Mucosa of gallbladder (tissue), 1 donor: ENCODE measurements at regions not wholly inside any gene's neighbourhood (a gene's known extent, or its start where the extent isn't known, plus 50 kb on each side); places are given as distances from the start of the nearest gene placed in this dataset.

ENCODE experiments used
- DNase-seq: peaks from one replicate; pipeline ENCODE4 v3.0.0-alpha.2; 2020; ENCODE audit warnings: low spot score
- donor health status: DM: no; HTN: no; CAD: no.

GRCh38 chr5:30734118-30734517 is 459.4 kb upstream of the CDH6 start:
- DNase-seq, result no peak

GRCh38 chr5:30725073-30725472 is 468.4 kb upstream of the CDH6 start:
- DNase-seq, result no peak

- no peak for DNase-seq
Measured at GRCh38 chr5:30698217-30698616, 495.3 kb upstream of the CDH6 start.

- no peak for DNase-seq
Measured at GRCh38 chr5:30693326-30693725, 500.2 kb upstream of the CDH6 start.

- DNase-seq, result no peak
Measured at GRCh38 chr5:30690931-30691330, 502.6 kb upstream of the CDH6 start.

GRCh38 chr5:30687461-30687860 is 506.0 kb upstream of the CDH6 start:
- DNase-seq, result no peak

GRCh38 chr5:30686530-30686929 is 507.0 kb upstream of the CDH6 start:
- DNase-seq, result no peak

GRCh38 chr5:30676223-30676840 is 517.2 kb upstream of the CDH6 start:
- no peak for DNase-seq

GRCh38 chr5:30667293-30667692 is 526.2 kb upstream of the CDH6 start:
- DNase-seq, result no peak

- DNase-seq, result no peak
Measured at GRCh38 chr5:30663536-30663935, 530.0 kb upstream of the CDH6 start.

GRCh38 chr5:30662373-30662772 is 531.1 kb upstream of the CDH6 start:
- no peak for DNase-seq

GRCh38 chr5:30661730-30662129 is 531.8 kb upstream of the CDH6 start:
- DNase-seq, result no peak

GRCh38 chr5:30659417-30659816 is 534.1 kb upstream of the CDH6 start:
- DNase-seq, result no peak

- no peak for DNase-seq
Measured at GRCh38 chr5:30650311-30650710, 543.2 kb upstream of the CDH6 start.

GRCh38 chr5:30638899-30639298 is 554.6 kb upstream of the CDH6 start:
- DNase-seq, result no peak

- no peak for DNase-seq
Measured at GRCh38 chr5:30627945-30628344, 565.5 kb upstream of the CDH6 start.

GRCh38 chr5:30626557-30626956 is 566.9 kb upstream of the CDH6 start:
- DNase-seq, result no peak

GRCh38 chr5:30620481-30621085 is 572.9 kb upstream of the CDH6 start:
- DNase-seq, result no peak

GRCh38 chr5:30608501-30608900 is 585.0 kb upstream of the CDH6 start:
- no peak for DNase-seq

GRCh38 chr5:30607301-30607894 is 586.1 kb upstream of the CDH6 start:
- no peak for DNase-seq

- DNase-seq, result peak; percentile 15
Measured at GRCh38 chr5:30605693-30606268, 587.7 kb upstream of the CDH6 start.

- no peak for DNase-seq
Measured at GRCh38 chr5:30604648-30605262, 588.7 kb upstream of the CDH6 start.

- DNase-seq, result no peak
Measured at GRCh38 chr5:30600892-30601291, 592.6 kb upstream of the CDH6 start.
